Activated CD4-positive, CD25-positive, alpha-beta regulatory T cell (primary cell): ENCODE measurements at regions not wholly inside any gene's neighbourhood (a gene's known extent, or its start where the extent isn't known, plus 50 kb on each side); places are given as distances from the start of the nearest gene placed in this dataset.
"Not testable (repeated sequence)": the region's sequence is repeated elsewhere in the genome, so short reads cannot be mapped to it uniquely, and the experiment has no call there.

Experiments used
- DNase-seq, 4 experiments: peaks; one replicate each; lab custom pipeline; 2025; lab: John Stamatoyannopoulos, UW

- DNase-seq, result not testable (repeated sequence)
Observed at GRCh38 chr1:245102149-245102548, 52.6 kb upstream of the KIF26B start.

DNA sequence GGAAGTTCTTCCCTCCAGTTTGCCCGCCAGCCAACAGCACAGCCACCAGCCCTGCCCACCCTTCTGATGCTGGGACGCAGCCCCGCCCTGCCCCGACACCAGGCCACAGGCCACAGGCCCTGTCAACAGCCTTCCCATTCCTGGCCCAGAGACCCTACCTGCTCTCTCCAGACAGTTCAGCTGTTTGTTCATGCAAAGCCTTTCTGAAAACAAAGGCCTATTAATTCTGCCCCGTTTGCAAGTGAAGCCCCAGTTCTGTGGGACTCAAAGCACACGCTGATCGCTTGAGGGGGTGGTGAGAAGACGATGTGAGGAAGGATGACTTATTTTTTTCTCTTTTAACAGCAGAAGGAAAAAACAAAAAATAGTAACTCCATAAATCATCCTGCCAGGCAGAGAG is 55.4 kb upstream of the KIF26B start:
- no peak for DNase-seq

DNA sequence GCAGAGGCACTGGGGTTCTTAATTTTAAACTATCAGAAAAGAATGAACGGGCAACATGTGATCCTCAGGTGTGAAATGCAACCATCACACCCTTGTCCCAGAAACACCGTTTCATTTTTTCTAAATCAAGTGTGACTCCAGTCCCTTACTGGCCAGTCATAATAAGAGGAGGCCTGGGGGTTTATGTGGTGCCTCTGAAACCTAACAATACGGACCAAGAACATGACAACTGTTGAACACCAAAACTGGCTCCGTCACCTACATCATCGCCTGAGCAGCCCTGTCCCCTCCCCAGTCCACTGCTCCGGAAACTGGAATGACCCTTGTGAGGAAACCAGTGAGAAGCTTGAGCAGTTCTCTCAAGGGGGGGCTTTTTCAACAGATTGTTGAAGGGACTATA is 55.9 kb upstream of the KIF26B start:
- no peak for DNase-seq

DNA sequence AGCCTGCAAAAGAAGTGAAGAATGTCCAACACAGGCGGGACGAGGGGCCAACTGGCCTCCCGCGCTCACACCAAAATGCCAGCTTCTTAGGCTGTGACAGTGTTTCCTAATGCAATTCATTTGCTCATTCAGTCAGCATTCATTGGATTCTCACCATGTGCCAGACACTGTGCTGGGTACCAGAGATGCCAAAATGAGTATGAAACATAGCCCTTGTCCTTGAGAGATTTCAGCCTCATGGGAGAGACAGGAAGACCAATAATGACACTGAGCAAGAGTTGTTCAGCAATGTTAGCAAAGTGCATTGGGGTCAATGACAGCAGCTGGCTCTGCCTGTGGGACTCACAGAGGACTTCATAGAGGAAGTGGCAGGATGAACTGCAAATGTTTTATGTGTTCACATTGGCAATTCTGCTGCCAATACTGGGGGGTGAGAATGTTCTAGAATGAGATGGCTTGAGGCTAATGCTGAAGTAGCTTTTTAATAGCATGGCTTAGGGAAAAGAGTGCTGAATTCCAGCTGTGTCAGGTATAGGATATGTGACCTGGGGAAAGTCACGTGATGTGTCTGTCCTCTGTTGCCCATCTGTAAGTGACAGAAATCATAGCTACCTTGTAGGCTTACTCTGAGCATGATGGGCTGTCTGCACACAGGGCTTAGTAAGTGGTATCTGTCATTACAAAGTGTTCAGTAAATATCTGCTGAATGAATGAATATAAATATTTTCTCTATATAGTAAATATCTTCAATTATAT is 58.3 kb upstream of the KIF26B start:
- DNase-seq, result no peak

DNA sequence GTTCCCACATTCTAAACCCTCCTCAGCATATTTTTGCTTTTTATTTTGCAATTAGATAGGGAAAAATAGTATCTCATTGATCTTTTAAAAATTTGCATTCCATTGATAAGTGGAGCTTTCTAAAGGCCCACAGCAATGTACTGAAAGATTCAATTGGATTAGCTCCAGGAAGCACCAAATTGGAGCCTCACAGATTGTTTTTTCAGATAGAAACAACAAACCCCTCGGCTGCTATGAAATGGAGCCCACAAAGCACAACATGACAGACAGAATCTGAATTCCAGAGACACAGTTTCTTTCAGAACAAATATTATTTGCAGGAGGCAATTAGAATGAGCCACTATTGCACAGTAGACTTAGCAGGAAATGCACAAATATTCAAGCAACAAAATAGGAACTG is 58.9 kb upstream of the KIF26B start:
- DNase-seq, result no peak

DNA sequence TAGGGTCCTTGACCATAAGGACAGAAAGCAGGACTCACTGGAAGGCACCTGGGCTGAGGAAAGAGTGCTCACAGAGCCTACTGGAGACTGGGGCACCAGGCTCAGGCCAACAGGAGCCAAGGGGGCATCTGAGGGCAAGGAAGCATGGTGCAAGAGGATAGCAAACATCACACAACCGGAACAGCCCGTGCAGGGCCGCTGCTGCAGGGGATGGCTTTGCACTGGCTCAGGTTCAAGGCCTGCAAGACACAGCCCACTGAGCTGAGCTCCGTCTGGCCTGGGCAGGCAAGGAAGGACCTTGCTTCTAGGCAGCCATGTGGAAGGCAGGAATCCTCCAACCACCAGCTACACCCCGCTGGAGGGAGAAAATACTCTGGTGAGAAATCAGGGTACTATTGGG is 59.8 kb upstream of the KIF26B start:
- DNase-seq, result no peak

DNA sequence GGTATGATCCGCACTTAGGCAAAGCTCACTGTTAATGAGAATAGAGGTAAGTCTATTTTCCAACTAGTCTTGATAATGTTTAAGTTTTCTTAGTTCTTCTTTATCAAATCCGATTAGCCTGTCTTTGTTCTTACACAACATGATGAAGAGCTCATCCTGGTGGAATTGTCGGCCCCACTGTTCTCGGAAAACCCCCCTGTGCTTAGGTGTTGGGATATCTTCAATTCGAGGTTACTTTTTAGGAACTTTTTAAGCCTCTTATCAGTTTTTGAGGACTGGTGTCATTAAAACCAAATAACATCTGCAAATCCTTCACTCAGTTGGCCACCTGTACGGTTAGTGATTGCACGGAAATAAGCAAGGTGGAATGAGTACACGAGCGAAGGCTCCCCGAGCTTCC is 60.7 kb upstream of the KIF26B start:
- no peak for DNase-seq

GRCh38 chr1:245092638-245092976 is 62.2 kb upstream of the KIF26B start:
- DNase-seq, result no peak

DNA sequence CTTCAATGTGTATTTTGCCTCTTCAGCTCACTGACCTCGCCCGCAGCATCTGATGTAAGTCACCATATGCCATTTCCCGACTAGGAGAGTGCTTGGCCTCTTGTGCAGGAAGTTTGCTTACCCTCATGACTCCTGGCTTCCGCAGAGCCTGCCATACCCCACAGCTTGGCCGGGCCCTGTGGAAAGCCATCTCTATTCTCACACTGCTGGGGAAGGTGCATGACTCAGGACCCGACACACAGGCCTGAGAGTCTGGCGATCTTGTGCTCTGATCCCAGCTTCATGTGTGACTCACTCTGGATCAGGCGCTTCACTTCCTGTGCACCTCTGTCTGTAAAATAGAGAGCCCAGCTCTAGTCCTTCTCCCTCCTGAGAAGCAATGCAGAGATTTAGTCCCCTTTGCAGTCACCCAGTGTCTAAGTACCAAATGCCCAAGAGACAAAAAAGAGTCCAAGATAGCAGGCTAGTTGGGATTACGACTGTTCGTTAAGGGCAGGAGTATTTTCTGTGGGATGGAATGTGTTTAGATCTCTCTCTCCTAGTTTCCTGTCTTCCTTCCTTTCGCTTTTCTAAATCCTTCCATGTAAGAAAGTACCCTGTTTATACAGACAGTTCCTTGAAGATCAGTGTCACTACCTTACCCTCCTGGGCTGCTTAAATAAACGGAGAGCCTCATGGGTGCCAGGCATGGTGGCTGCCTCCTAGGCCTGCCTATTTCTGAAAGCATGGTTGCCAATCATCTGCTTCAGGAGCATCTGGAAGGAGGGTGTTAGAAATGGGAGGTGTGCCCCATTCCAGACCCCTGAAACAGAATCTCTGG is 62.8 kb upstream of the KIF26B start:
- no peak for DNase-seq

GRCh38 chr1:245091171-245091621 is 63.6 kb upstream of the KIF26B start:
- no peak for DNase-seq

GRCh38 chr1:245090491-245091090 is 64.2 kb upstream of the KIF26B start:
- DNase-seq, result no peak

- no peak for DNase-seq
Observed at GRCh38 chr1:245087723-245088122, 67.1 kb upstream of the KIF26B start.

GRCh38 chr1:245086389-245086969 is 68.3 kb upstream of the KIF26B start:
- DNase-seq, result no peak

DNA sequence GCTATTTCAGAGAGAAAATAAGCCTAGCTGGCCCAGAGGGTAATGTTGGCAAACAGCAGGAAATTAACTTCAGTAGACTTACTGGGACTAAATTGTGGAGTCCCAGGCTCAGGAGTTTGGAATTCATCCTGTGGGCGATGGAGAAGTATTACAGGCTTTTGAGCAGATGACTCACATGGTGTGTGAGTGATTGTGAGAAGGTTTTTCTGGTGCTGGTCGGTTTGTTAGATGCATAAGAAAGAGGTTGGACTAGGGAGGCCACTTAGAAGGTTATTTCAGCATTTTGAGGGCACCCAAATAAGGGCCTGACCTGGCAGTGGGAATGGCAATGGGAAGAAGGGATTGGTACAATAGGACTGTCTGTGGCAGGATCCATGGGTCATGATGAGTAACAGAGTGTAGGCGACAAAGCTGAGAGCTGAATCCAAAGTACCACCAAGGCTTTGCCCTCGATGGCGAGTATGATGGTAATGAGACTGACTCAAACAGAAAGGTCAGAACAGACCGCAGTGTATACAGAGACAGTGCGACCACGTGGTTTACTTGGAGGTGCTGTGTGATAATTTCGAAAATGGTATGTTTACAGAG is 69.2 kb upstream of the KIF26B start:
- no peak for DNase-seq

DNA sequence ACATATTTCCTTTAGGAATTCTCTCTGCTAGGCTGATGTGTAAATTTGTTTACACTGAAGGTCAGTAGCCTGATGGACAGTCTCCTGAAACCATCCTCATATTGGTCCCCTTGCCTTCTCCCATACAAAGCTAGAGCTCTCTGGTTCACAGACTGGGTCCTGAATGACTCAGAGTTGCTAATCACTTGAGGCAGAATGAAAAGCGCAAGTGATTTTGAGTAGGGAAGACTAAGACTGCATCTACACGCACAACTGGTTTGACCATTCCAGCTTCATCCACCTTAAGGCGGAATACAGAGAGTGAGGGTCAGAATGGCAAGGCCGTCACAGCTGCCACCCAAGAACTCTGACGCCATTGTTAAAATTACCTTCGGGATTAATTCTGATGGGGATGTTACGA is 70.2 kb upstream of the KIF26B start:
- no peak for DNase-seq

DNA sequence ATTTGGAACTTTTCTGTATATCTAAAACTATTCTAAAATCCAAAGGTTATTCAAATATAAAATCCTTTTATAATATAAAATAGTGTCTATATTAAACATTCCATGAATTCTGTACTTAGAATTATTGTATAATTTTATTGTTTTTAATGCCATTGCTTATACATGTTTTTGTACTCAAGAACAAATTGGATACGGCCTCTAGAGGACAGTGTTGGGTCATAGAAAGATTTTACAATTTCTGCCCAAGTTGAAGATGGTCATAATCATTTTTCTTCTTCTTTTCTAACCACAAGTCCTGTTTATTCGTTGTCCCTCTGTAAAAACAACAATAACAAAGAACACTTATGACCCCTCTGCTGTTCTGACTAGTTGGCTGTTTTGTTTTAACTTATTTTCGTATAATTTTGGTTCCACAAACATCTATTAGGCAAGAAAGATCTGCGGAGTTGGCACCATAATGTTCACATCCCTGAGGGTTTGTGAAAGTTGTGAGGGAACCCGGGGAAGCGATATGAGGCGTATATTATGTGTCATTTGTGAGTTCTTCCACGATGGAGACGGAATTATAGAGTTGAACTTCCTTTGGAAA is 75.7 kb upstream of the KIF26B start:
- DNase-seq, result no peak

- DNase-seq, result no peak
Observed at GRCh38 chr1:245074898-245075297, 79.9 kb upstream of the KIF26B start.

DNA sequence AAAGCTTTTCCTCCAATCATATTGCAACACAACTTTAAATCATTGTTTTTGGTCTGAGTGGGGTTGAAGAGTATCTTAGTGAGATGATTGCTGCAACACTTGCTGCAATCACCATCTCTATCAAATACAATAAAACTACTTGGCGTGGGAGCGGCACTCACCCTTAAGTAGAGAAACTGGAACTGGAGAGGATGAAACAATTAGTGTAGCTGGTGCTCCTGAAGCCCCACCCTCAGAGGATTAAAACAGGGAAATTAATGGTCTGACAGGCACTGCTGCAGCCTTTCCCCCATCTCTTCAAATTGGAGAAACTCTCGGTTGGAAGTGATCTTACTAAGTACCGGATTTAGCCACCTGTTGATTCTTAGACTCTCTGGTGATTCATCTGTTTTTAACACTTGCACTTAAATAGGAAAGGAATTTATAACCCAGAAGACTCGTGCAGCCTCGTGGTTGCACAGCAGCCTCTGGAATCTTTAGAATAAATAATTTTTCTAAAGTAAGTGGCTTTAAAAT is 80.5 kb upstream of the KIF26B start:
- no peak for DNase-seq

GRCh38 chr1:245070836-245071615 is 83.8 kb upstream of the KIF26B start:
- DNase-seq, result no peak

DNA sequence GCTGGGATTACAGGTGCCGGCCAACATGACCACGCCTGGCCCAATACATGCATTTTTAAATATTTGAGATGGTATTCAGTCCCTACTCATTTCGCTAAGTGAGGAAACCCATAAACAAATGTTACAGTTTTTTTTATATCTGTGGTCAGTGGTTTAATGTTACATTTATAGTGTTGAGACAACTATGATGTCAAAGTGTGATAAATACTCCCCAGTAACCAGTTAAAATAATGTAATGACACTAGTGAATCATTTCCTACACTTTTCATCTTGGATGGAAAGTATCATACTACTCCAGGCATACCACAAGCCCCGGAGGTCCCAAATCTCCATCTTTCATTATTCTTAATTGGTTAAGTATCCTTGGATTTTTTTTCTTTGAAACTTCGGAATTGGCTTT is 87.5 kb upstream of the KIF26B start:
- no peak for DNase-seq

GRCh38 chr1:245062741-245063305 is 92.0 kb upstream of the KIF26B start:
- DNase-seq, result no peak
